ENCODE measurements at regions not wholly inside any gene's neighbourhood (a gene's known extent, or its start where the extent isn't known, plus 50 kb on each side); places are given as distances from the start of the nearest gene placed in this dataset.

GRCh38 chr4:159422019-159422418, 319.1 kb downstream of the RAPGEF2 start:
- TF ChIP-seq CTCF (conservative IDR thresholded peaks at IDR 0.05; ENCODE audit: low read depth, low read length) (no peak), EZH2 (IDR thresholded peaks at IDR 0.05; ENCODE audit: borderline replicate concordance, low read depth, low read length, poor library complexity, severe bottlenecking) (no peak)

Measured in A673 (cell line).